Suprapubic skin (tissue), 3 donors: ENCODE measurements at regions not wholly inside any gene's neighbourhood (a gene's known extent, or its start where the extent isn't known, plus 50 kb on each side); places are given as distances from the start of the nearest gene placed in this dataset.

Experiments
- POLR2A ChIP-seq, 2 donors: fragments of 450-650 bp; IDR thresholded peaks; one replicate each; pipeline ENCODE4 v1.6.1; 2017; ENCODE audit warnings: antibody characterized with exemption in 2 of 2, mild to moderate bottlenecking in 2 of 2, moderate library complexity in 2 of 2
- TF ChIP-seq, protein P1 (sequence below), 2 donors: fragments of 200-600 bp in 1 of 2; fragments of 450-650 bp in 1 of 2; sonication (generic) in 1 of 2; IDR thresholded peaks; one replicate each; pipeline ENCODE4 v1.5.1; 2016 to 2019; ENCODE audit warnings: antibody characterized with exemption in 2 of 2, mild to moderate bottlenecking in 1 of 2, moderate library complexity in 1 of 2

- TF ChIP-seq, protein P1, sequence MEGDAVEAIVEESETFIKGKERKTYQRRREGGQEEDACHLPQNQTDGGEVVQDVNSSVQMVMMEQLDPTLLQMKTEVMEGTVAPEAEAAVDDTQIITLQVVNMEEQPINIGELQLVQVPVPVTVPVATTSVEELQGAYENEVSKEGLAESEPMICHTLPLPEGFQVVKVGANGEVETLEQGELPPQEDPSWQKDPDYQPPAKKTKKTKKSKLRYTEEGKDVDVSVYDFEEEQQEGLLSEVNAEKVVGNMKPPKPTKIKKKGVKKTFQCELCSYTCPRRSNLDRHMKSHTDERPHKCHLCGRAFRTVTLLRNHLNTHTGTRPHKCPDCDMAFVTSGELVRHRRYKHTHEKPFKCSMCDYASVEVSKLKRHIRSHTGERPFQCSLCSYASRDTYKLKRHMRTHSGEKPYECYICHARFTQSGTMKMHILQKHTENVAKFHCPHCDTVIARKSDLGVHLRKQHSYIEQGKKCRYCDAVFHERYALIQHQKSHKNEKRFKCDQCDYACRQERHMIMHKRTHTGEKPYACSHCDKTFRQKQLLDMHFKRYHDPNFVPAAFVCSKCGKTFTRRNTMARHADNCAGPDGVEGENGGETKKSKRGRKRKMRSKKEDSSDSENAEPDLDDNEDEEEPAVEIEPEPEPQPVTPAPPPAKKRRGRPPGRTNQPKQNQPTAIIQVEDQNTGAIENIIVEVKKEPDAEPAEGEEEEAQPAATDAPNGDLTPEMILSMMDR (IDR thresholded peaks at IDR 0.05), result no peak
- no peak for TF ChIP-seq POLR2A (IDR thresholded peaks at IDR 0.05)
Measured at GRCh38 chr2:163341426-163341825, 394.4 kb downstream of the FIGN start.
